ENCODE measurements at regions not wholly inside any gene's neighbourhood (a gene's known extent, or its start where the extent isn't known, plus 50 kb on each side); places are given as distances from the start of the nearest gene placed in this dataset.

DNA sequence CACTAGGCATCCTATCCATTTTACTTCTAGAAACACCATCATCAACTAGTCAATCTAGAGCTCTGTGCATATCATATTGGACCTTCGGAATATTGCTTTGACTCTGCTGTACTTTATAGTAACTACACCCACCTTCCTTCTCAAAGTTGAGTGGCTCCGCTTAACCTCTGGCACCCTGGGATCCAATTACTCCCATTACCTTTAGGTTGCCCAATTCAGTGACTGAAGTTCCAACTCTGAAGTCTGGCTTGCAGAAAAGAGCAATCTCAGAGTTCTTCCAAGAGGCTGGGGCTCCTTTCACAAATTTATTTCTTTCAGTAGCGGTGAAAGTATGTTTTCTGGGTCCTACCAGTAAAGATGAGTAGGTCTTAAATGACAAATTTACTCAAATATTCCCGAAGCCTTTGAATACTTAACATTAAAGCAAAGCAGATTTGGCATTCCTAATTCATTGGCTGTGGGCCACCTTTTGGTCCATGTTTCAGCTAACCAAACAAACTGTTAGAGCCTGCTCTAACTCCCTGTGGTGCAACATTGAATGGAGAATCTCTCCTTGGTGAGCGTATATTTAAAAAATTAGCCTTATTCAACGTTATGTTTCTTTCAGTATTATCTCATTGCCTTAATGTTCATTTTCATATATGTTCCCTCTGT lies 1215.8 kb downstream of the RAPGEF2 start:
- CTCF ChIA-PET: no interaction called here
- intact Hi-C loops (cut with micrococcal nuclease; ENCODE audit: unreplicated experiment) (no loop called here), in situ Hi-C loops (cut with HindIII; ENCODE audit: low pct_unique_long_range_greater_than_20kb, low sequenced_read_pairs) (no loop called here)
- Histone ChIP-seq H3K36me3 (ENCODE audit: control insufficient read depth, insufficient read depth, low read length) (no peaks in the 10 kb centered on the region), H3K4me3 (ENCODE audit: low read depth in 2 of 2, low read length in 2 of 2) (no peak overlapping the region), H3K27ac (ENCODE audit: low read length) (no peak overlapping the region), H3K27me3 (ENCODE audit: control insufficient read depth, insufficient read depth, low read length) (no peaks in the 10 kb centered on the region), H3K4me1 (ENCODE audit: control insufficient read depth, insufficient read depth, low read length) (no peaks in the 10 kb centered on the region), H3K9me3 (ENCODE audit: control insufficient read depth, insufficient read depth, low read depth, low read length) (no peaks in the 10 kb centered on the region)
- no peak for DNase-seq (ENCODE audit: low read depth, low spot score)
- ATAC-seq: no peak
- POLR2A ChIA-PET: no interaction called here
- BruUV-seq (replicated peaks): no TSS peak
- TF ChIP-seq, protein P1, sequence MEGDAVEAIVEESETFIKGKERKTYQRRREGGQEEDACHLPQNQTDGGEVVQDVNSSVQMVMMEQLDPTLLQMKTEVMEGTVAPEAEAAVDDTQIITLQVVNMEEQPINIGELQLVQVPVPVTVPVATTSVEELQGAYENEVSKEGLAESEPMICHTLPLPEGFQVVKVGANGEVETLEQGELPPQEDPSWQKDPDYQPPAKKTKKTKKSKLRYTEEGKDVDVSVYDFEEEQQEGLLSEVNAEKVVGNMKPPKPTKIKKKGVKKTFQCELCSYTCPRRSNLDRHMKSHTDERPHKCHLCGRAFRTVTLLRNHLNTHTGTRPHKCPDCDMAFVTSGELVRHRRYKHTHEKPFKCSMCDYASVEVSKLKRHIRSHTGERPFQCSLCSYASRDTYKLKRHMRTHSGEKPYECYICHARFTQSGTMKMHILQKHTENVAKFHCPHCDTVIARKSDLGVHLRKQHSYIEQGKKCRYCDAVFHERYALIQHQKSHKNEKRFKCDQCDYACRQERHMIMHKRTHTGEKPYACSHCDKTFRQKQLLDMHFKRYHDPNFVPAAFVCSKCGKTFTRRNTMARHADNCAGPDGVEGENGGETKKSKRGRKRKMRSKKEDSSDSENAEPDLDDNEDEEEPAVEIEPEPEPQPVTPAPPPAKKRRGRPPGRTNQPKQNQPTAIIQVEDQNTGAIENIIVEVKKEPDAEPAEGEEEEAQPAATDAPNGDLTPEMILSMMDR (IDR thresholded peaks at IDR 0.05): no peak
- TF ChIP-seq TCF7L2 (IDR thresholded peaks at IDR 0.05; ENCODE audit: low read depth, low read length) (no peak), POLR2AphosphoS5 (IDR thresholded peaks at IDR 0.05; ENCODE audit: low read depth, low read length) (no peak), SIN3A (IDR thresholded peaks at IDR 0.05; ENCODE audit: borderline replicate concordance, insufficient read depth, low read depth, low read length) (no peak)

DNA sequence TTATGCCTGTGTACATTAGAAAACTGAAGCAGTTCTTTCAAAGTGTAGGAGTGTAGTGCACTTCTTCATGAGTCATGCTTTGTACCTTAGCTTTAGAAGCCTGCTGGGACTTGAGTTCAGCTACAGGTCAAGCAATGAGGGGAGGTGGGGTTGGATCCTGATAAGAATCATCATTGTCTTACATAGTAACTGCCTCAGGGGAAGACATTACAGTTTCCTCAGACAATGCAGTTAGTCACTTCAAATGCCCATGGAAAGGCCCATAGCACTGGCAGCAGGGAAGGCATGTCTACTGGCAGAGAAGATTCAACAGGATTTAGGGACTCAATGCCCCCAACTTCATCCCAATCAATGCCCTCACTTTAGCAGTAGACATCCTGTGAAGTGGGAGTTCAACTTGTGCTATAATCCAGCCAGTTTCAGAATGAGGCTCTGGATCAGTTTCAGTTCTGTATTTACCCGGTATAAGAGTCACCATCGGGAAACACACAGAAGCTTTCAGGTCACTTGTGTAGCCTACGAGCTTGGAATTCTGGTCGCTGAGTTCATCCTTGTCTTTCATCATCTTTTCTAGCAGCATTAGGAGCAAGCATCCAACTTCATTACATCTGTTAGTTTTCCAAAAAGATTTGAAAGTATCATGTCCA lies 1216.5 kb downstream of the RAPGEF2 start:
- no TSS peak for BruUV-seq (replicated peaks)
- no peak overlapping the region for H3K27ac ChIP-seq (ENCODE audit: low read length)
- H3K4me1 ChIP-seq (ENCODE audit: control insufficient read depth, insufficient read depth, low read length): no peaks in the 10 kb centered on the region
- DNase-seq (ENCODE audit: low read depth, low spot score) (no peak), ATAC-seq (0 out of 2 replicates have a peak, but pooled peaks have one; percentile 42)
- TF ChIP-seq, protein P2, sequence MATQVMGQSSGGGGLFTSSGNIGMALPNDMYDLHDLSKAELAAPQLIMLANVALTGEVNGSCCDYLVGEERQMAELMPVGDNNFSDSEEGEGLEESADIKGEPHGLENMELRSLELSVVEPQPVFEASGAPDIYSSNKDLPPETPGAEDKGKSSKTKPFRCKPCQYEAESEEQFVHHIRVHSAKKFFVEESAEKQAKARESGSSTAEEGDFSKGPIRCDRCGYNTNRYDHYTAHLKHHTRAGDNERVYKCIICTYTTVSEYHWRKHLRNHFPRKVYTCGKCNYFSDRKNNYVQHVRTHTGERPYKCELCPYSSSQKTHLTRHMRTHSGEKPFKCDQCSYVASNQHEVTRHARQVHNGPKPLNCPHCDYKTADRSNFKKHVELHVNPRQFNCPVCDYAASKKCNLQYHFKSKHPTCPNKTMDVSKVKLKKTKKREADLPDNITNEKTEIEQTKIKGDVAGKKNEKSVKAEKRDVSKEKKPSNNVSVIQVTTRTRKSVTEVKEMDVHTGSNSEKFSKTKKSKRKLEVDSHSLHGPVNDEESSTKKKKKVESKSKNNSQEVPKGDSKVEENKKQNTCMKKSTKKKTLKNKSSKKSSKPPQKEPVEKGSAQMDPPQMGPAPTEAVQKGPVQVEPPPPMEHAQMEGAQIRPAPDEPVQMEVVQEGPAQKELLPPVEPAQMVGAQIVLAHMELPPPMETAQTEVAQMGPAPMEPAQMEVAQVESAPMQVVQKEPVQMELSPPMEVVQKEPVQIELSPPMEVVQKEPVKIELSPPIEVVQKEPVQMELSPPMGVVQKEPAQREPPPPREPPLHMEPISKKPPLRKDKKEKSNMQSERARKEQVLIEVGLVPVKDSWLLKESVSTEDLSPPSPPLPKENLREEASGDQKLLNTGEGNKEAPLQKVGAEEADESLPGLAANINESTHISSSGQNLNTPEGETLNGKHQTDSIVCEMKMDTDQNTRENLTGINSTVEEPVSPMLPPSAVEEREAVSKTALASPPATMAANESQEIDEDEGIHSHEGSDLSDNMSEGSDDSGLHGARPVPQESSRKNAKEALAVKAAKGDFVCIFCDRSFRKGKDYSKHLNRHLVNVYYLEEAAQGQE (IDR thresholded peaks at IDR 0.05; ENCODE audit: insufficient read depth in 1 of 2, low read depth in 2 of 2, low read length in 1 of 2): no peak
- TF ChIP-seq TCF7L2 (IDR thresholded peaks at IDR 0.05; ENCODE audit: low read depth, low read length) (no peak), SIN3A (IDR thresholded peaks at IDR 0.05; ENCODE audit: borderline replicate concordance, insufficient read depth, low read depth, low read length) (no peak), POLR2AphosphoS5 (IDR thresholded peaks at IDR 0.05; ENCODE audit: low read depth, low read length) (no peak)
- TF ChIP-seq, protein P1 (IDR thresholded peaks at IDR 0.05): no peak
- no peaks in the 10 kb centered on the region for H3K27me3 ChIP-seq (ENCODE audit: control insufficient read depth, insufficient read depth, low read length)
- H3K36me3 ChIP-seq (ENCODE audit: control insufficient read depth, insufficient read depth, low read length): no peaks in the 10 kb centered on the region
- ChIA-PET POLR2A (no interaction called here), CTCF (no interaction called here)
- in situ Hi-C loops (cut with HindIII; ENCODE audit: low pct_unique_long_range_greater_than_20kb, low sequenced_read_pairs): no loop called here
- no peaks in the 10 kb centered on the region for H3K9me3 ChIP-seq (ENCODE audit: control insufficient read depth, insufficient read depth, low read depth, low read length)
- intact Hi-C loops (cut with micrococcal nuclease; ENCODE audit: unreplicated experiment): no loop called here
- no peak overlapping the region for H3K4me3 ChIP-seq (ENCODE audit: low read depth in 2 of 2, low read length in 2 of 2)

Data from Panc1 (cell line).